C4-2B (cell line): ENCODE measurements at regions not wholly inside any gene's neighbourhood (a gene's known extent, or its start where the extent isn't known, plus 50 kb on each side); places are given as distances from the start of the nearest gene placed in this dataset.

Experiments
- CTCF ChIP-seq: fragments of 450-650 bp; conservative IDR thresholded peaks from 2 replicates; pipeline ENCODE4 v1.5.1; 2017; ENCODE audit warnings: mild to moderate bottlenecking
- ZFX ChIP-seq: fragments of 450-650 bp; IDR thresholded peaks from 2 replicates; pipeline ENCODE4 v1.6.1; 2017

GRCh38 chr9:108273988-108274387, 581.8 kb downstream of the ACTL7B start:
- TF ChIP-seq CTCF, result no peak
- TF ChIP-seq ZFX, result no peak
